Large intestine (tissue), 3 donors: ENCODE measurements at regions not wholly inside any gene's neighbourhood (a gene's known extent, or its start where the extent isn't known, plus 50 kb on each side); places are given as distances from the start of the nearest gene placed in this dataset.

Experiments used
- DNase-seq, 2 donors: peaks; one replicate each; pipeline versions ENCODE4 v3.0.0 to v3.0.0-alpha.2; 2013
- H3K27ac ChIP-seq: one replicate; pipeline ENCODE4 v1.5.1; 2013; ENCODE audit warnings: low read length
- H3K27me3 ChIP-seq: 2 replicates; pipeline ENCODE4 v1.6.1; 2013; ENCODE audit warnings: low read length; ENCODE audit not compliant: control insufficient read depth, insufficient read depth
- H3K36me3 ChIP-seq: 2 replicates; pipeline ENCODE4 v1.6.1; 2013; ENCODE audit warnings: low read length; ENCODE audit not compliant: control insufficient read depth, insufficient read depth
- H3K4me1 ChIP-seq: one replicate; pipeline ENCODE4 v1.6.1; 2013; ENCODE audit warnings: low read length; ENCODE audit not compliant: control insufficient read depth, insufficient read depth
- H3K4me3 ChIP-seq: one replicate; pipeline ENCODE4 v1.5.1; 2013; ENCODE audit warnings: low read length
- H3K9me3 ChIP-seq: one replicate; pipeline ENCODE4 v1.6.1; 2013; ENCODE audit warnings: mild to moderate bottlenecking, low read depth, low read length, moderate library complexity; ENCODE audit not compliant: control insufficient read depth
- WGBS: methylation state at CpG from one replicate; pipeline ENCODE4 v1.1.5; 2013; ENCODE audit warnings: low lambda C conversion rate; ENCODE audit not compliant: insufficient coverage; 5-methylcytosine and 5-hydroxymethylcytosine counted together

GRCh38 chr7:25329815-25330214 lies 101.5 kb upstream of the NPVF start:
- H3K27me3 ChIP-seq = no peaks in the 10 kb centered on the region
- no peak overlapping the region for H3K4me3 ChIP-seq
- H3K36me3 ChIP-seq = no peaks in the 10 kb centered on the region
- H3K27ac ChIP-seq = no peak overlapping the region
- H3K4me1 ChIP-seq = no peaks in the 10 kb centered on the region
- no peak for DNase-seq
- 100% methylated on average over 1 of the region's 2 CpGs for WGBS
- no peaks in the 10 kb centered on the region for H3K9me3 ChIP-seq

- Histone ChIP-seq H3K27ac (no peak overlapping the region), H3K4me1 (no peaks in the 10 kb centered on the region), H3K36me3 (no peaks in the 10 kb centered on the region), H3K4me3 (no peak overlapping the region), H3K9me3 (no peaks in the 10 kb centered on the region), H3K27me3 (no peaks in the 10 kb centered on the region)
- no CpG with 5 or more reads among the region's 6 CpGs for WGBS
- DNase-seq = no peak
Measured at GRCh38 chr7:25333296-25333928, 105.1 kb upstream of the NPVF start.

GRCh38 chr7:25347360-25348066 lies 119.2 kb upstream of the NPVF start:
- Histone ChIP-seq H3K4me3 (no peak overlapping the region), H3K36me3 (no peaks in the 10 kb centered on the region), H3K27ac (peak overlapping the region; percentile 24), H3K4me1 (peaks cover 15% of the 10 kb centered on the region), H3K27me3 (no peaks in the 10 kb centered on the region), H3K9me3 (no peaks in the 10 kb centered on the region)
- DNase-seq = peak; percentile 27 to 56
- WGBS = 77% methylated on average over 2 of the region's 4 CpGs

- H3K27ac ChIP-seq = no peak overlapping the region
- no CpG with 5 or more reads among the region's 3 CpGs for WGBS
- no peak overlapping the region for H3K4me3 ChIP-seq
- H3K9me3 ChIP-seq = no peaks in the 10 kb centered on the region
- no peaks in the 10 kb centered on the region for H3K36me3 ChIP-seq
- no peak for DNase-seq
- H3K27me3 ChIP-seq = no peaks in the 10 kb centered on the region
- peaks cover 15% of the 10 kb centered on the region for H3K4me1 ChIP-seq
Measured at GRCh38 chr7:25348104-25348503, 119.8 kb upstream of the NPVF start.

- DNase-seq = peak; percentile 12 to 61
- peak overlapping the region; percentile 20 for H3K27ac ChIP-seq
- WGBS = 80% methylated on average over 2 of the region's 6 CpGs
Measured at GRCh38 chr7:25349283-25350017, 121.2 kb upstream of the NPVF start.

GRCh38 chr7:25350041-25350440 lies 121.8 kb upstream of the NPVF start:
- Histone ChIP-seq H3K27me3 (no peaks in the 10 kb centered on the region), H3K4me1 (peaks cover 15% of the 10 kb centered on the region), H3K9me3 (no peaks in the 10 kb centered on the region), H3K27ac (no peak overlapping the region), H3K4me3 (no peak overlapping the region), H3K36me3 (no peaks in the 10 kb centered on the region)
- WGBS = no CpG with 5 or more reads among the region's 6 CpGs
- DNase-seq = no peak

More at GRCh38 chr7:25349283-25350017, 121.2 kb upstream of the NPVF start:
- H3K27me3 ChIP-seq = no peaks in the 10 kb centered on the region
- H3K36me3 ChIP-seq = no peaks in the 10 kb centered on the region
- H3K4me1 ChIP-seq = peaks cover 15% of the 10 kb centered on the region
- no peaks in the 10 kb centered on the region for H3K9me3 ChIP-seq
- no peak overlapping the region for H3K4me3 ChIP-seq

GRCh38 chr7:25351761-25352160 lies 123.5 kb upstream of the NPVF start:
- Histone ChIP-seq H3K27ac (no peak overlapping the region), H3K36me3 (no peaks in the 10 kb centered on the region), H3K27me3 (no peaks in the 10 kb centered on the region), H3K4me3 (no peak overlapping the region), H3K4me1 (peaks cover 15% of the 10 kb centered on the region), H3K9me3 (no peaks in the 10 kb centered on the region)
- no CpG with 5 or more reads among the region's 4 CpGs for WGBS
- DNase-seq = peak in 1 of 2 donors; percentile 18

GRCh38 chr7:25353196-25353595 lies 124.9 kb upstream of the NPVF start:
- H3K27ac ChIP-seq = no peak overlapping the region
- H3K4me3 ChIP-seq = no peak overlapping the region
- peaks cover 6% of the 10 kb centered on the region for H3K4me1 ChIP-seq
- H3K9me3 ChIP-seq = no peaks in the 10 kb centered on the region
- no CpG with 5 or more reads among the region's 2 CpGs for WGBS
- no peak for DNase-seq
- no peaks in the 10 kb centered on the region for H3K27me3 ChIP-seq
- no peaks in the 10 kb centered on the region for H3K36me3 ChIP-seq

GRCh38 chr7:25353732-25354131 lies 125.4 kb upstream of the NPVF start:
- no peak for DNase-seq
- no peaks in the 10 kb centered on the region for H3K36me3 ChIP-seq
- WGBS = no CpG with 5 or more reads among the region's 4 CpGs
- H3K27me3 ChIP-seq = no peaks in the 10 kb centered on the region
- peaks cover 3% of the 10 kb centered on the region for H3K4me1 ChIP-seq
- H3K27ac ChIP-seq = no peak overlapping the region
- H3K4me3 ChIP-seq = no peak overlapping the region
- no peaks in the 10 kb centered on the region for H3K9me3 ChIP-seq

- Histone ChIP-seq H3K9me3 (no peaks in the 10 kb centered on the region), H3K27ac (no peak overlapping the region), H3K4me1 (no peaks in the 10 kb centered on the region)
Measured at GRCh38 chr7:25356534-25357151, 128.4 kb upstream of the NPVF start.

More at GRCh38 chr7:25356534-25357151, 128.4 kb upstream of the NPVF start:
- WGBS = 100% methylated on average over 1 of the region's 4 CpGs
- Histone ChIP-seq H3K36me3 (no peaks in the 10 kb centered on the region), H3K27me3 (no peaks in the 10 kb centered on the region), H3K4me3 (no peak overlapping the region)
- DNase-seq = no peak
